ENCODE measurements at regions not wholly inside any gene's neighbourhood (a gene's known extent, or its start where the extent isn't known, plus 50 kb on each side); places are given as distances from the start of the nearest gene placed in this dataset.
"Not testable (repeated sequence)": the region's sequence is repeated elsewhere in the genome, so short reads cannot be mapped to it uniquely, and the experiment has no call there.

DNA sequence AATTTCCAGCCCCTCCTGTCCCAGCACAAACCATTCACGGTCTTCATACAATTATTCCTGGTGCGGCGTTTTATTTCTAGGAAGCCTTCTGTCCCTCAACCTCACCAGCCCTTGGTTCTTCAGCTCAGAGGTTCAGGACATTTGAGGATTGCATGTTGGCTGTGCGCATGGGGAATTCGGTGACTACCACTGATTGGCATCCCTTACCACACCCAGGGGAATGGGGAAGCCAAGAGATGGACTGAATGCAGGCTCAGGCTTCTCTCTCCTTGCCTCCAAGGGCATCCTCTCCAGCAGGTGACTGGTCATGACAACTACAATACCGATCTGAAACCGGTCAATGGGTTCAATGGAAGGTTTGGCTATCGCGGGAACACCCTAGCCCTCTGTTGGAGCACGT, 153.8 kb downstream of the MTHFS start:
- no peak for DNase-seq (ENCODE audit: low read depth in 1 of 2, low spot score in 1 of 2)

GRCh38 chr15:79744485-79744884, 152.3 kb downstream of the MTHFS start:
- DNase-seq (ENCODE audit: low read depth in 1 of 2, low spot score in 1 of 2) = not testable (repeated sequence)

DNA sequence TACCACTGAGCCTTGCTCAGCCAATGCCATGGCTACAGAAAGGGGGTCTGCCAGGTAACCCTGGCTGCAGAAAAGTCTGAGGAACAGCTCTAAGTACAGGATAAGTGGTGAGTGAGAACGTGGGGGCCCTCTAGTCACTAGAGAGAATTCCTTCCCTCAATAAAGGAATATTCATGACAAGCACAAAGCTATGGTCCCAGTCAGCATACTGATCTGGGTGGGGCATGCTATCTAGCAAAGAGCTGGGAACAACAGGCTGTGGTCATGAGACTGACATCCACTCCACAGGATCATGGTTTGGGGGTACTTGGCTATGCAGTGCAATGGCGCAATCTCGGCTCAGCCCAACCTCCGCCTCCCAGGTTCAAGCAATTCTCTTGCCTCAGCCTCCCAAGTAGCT, 140.4 kb downstream of the MTHFS start:
- no peak for DNase-seq (ENCODE audit: low read depth in 1 of 2, low spot score in 1 of 2)

GRCh38 chr15:79765081-79765480, 131.7 kb downstream of the MTHFS start:
- DNase-seq (ENCODE audit: low read depth in 1 of 2, low spot score in 1 of 2) = no peak

DNA sequence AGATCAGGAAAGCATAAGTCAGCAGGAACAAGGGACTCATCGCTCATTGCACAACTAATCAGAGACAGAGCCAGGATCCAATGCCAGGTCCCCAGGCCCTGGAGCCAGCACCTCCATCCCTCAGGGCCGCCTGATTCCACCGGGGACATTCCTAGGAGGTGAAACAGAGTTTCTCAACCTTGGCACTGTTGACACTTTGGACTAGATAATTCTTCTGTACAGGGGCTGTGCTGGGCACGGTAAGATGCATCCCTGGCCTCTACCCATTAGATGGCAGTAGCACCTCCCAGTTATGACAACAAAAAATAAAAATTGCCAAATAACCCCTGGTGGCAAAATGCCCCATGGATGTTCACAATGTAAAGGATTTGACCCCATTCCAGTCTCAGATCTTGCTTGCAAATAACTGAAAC, 127.7 kb downstream of the MTHFS start:
- DNase-seq (ENCODE audit: low read depth in 1 of 2, low spot score in 1 of 2) = no peak

DNA sequence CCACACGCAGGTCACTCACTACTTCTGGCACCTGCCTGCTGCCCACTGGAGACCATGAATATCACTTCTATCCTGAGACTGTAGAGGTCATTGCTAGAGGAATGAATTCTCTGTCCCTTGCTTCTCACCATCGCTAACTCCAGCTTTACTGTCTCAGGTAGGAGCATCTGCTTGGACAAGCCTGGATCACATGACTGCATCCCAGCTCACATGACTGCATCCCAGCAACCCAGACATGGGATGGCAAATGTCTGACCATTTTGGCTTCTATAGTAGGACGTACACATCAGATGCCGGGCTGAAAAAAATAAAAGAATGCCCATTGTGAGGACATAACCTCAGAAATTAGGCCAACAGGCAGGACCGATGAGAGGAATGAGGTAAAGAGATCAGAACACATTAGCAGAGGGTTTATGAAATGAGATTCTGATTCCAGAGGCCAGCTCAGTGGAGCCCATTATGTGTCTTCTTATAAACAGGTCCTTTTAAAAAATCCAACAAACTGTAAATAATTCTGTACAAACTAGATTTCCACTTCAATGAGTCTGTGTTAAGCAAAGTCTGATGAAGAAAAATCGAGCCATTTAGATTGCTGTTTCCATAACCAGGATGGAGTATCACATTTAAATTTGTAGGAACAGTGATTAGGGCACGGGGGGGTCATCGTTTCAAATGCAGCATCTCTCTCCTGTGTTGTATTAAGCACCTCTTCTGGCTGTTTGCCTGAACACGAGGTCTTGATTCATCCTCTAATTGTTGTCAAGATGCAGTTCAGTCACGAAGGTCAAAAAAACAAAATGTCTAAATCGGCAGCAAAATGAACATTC, 126.7 kb downstream of the MTHFS start:
- DNase-seq (ENCODE audit: low read depth in 1 of 2, low spot score in 1 of 2) = no peak

GRCh38 chr15:79773128-79773527, 123.7 kb downstream of the MTHFS start:
- no peak for DNase-seq (ENCODE audit: low read depth in 1 of 2, low spot score in 1 of 2)

DNA sequence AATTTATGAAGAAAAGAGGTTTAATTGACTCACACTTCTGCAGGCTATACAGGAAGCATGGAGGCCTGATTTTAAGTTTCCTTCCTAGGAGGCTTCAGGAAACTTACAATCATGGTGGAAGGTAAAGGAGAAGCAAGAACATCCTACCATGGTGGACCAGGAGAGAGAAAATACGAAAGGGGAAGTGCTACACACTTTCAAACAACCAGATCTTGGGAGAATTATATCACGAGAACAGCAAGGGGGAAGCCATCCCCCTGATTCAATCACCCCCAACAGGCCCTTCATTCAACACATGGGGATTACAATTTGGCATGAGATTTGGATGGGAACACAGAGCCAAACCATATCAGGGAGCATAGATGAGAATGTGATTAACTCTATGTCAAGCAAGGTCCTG, 121.0 kb downstream of the MTHFS start:
- DNase-seq (ENCODE audit: low read depth in 1 of 2, low spot score in 1 of 2) = no peak

GRCh38 chr15:79777916-79778315, 118.9 kb downstream of the MTHFS start:
- DNase-seq (ENCODE audit: low read depth in 1 of 2, low spot score in 1 of 2) = no peak

DNA sequence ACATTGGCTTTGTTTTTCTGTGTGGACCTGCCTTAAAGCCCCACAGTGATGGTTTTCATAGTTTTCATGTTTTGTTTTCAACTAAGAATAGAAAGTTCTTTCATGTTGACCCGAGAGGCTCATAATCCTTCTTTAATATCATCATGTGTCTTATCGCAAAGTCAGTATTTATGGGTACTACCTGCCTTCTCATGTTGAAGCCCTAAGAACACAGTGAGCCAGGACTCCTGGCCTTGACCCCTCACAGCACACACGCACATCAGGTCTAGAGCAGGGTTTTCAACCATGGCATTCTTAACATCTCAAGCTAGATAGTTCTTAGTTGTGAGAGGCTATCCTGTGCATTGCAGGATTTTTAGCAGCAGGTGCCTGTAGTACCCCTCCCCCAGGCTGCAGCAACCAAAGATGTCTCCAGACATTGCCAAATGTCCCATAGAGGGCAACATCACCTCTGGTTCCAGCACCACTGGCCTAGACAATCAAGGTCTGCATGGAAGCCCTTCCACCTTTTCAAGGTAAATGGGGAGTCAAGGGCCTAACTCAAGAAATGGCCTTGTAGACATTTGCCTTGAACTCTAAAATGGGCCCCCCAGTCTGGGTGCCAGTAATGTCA, 118.3 kb downstream of the MTHFS start:
- no peak for DNase-seq (ENCODE audit: low read depth in 1 of 2, low spot score in 1 of 2)

DNA sequence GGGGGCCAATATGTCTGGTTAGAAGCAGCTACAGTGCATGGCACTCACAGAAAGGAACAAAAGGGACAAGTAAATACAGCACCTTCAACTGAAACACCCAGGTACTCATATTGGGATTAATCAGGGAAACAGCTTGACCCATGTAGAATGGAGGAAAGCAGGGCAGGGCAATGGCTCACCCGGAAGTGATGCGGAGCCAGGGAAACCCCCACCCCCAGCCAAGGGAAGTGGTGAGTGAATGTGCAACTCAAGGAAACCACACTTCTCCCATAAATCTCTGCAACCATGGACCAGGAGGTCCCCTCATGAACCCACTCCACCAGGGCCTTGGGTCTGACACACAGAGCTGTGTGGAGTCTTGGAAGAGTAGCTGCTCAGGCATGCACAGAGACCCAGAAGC, 117.1 kb downstream of the MTHFS start:
- no peak for DNase-seq (ENCODE audit: low read depth in 1 of 2, low spot score in 1 of 2)

DNA sequence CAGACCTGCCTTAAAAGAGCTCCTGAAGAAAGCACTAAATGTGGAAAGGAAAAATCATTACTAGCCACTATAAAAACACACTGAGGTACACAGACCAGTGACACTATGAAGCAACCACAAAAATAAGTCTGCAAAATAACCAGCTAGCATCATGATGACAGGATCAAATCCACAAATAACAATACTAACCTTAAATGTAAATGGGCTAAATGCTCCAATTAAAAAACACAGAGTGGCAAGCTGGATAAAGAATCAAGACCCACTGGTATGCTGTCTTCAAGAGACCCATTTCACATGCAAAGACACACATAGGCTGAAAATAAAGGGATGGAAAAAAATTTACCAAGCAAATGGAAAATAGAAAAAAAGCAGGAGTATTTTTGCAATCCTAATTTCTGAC, 114.5 kb downstream of the MTHFS start:
- not testable (repeated sequence) for DNase-seq (ENCODE audit: low read depth in 1 of 2, low spot score in 1 of 2)

All from activated CD4-positive, alpha-beta T cell treated with anti-CD3 and anti-CD28 coated beads, Interleukin-2, amount 50 U/mL, for 24 hours (primary cell).